GM23338 (cell line): ENCODE measurements at regions not wholly inside any gene's neighbourhood (a gene's known extent, or its start where the extent isn't known, plus 50 kb on each side); places are given as distances from the start of the nearest gene placed in this dataset.

Experiments used
- ATAC-seq: fragments of 200-7000 bp; cut with Tn5 transposase; 3 replicates; pipeline ENCODE4 v1.9.1; 2020
- DNase-seq: peaks from one replicate; pipeline ENCODE4 v3.0.0-alpha.2; 2015; ENCODE audit warnings: low spot score
- H2AFZ ChIP-seq: fragments of 200-600 bp; sonication (generic); 2 replicates; pipeline ENCODE4 v1.8.0; 2016; ENCODE audit warnings: antibody characterized with exemption, mild to moderate bottlenecking, moderate library complexity
- H3F3A ChIP-seq: fragments of 200-600 bp; sonication (generic); replicated peaks from 2 replicates; pipeline ENCODE4 v1.8.0; 2017; ENCODE audit warnings: antibody characterized with exemption, mixed run types, low read depth
- H3K27ac ChIP-seq: fragments of 200-600 bp; sonication (generic); 2 replicates; pipeline ENCODE4 v1.6.1; 2016; ENCODE audit warnings: low read depth
- H3K27me3 ChIP-seq: fragments of 200-600 bp; sonication (generic); 2 replicates; pipeline ENCODE4 v1.8.0; 2016; ENCODE audit warnings: mild to moderate bottlenecking, mixed run types, moderate library complexity; ENCODE audit not compliant: insufficient read depth
- H3K36me3 ChIP-seq: fragments of 200-600 bp; sonication (generic); 2 replicates; pipeline ENCODE4 v1.8.0; 2016; ENCODE audit warnings: mild to moderate bottlenecking; ENCODE audit not compliant: insufficient read depth
- H3K4me1 ChIP-seq: fragments of 200-600 bp; sonication (generic); 2 replicates; pipeline ENCODE4 v1.8.0; 2016; ENCODE audit warnings: mild to moderate bottlenecking, moderate library complexity; ENCODE audit not compliant: insufficient read depth
- H3K4me2 ChIP-seq: fragments of 200-600 bp; sonication (generic); 2 replicates; pipeline ENCODE4 v1.7.1; 2017; ENCODE audit warnings: mixed run types
- H3K4me3 ChIP-seq: fragments of 200-600 bp; sonication (generic); 2 replicates; pipeline ENCODE4 v1.6.1; 2016; ENCODE audit warnings: mixed run types
- H3K79me2 ChIP-seq: fragments of 200-600 bp; sonication (generic); replicated peaks from 2 replicates; pipeline ENCODE4 v1.8.0; 2017; ENCODE audit warnings: mild to moderate bottlenecking; ENCODE audit not compliant: insufficient read depth
- H3K9me2 ChIP-seq: fragments of 200-600 bp; sonication (generic); 2 replicates; pipeline ENCODE4 v1.8.0; 2017; ENCODE audit not compliant: insufficient read depth
- H4K20me1 ChIP-seq: fragments of 200-600 bp; sonication (generic); replicated peaks from 2 replicates; pipeline ENCODE4 v1.8.0; 2017; ENCODE audit warnings: mild to moderate bottlenecking; ENCODE audit not compliant: insufficient read depth
- H3K27ac Mint-ChIP-seq: 2 replicates; pipeline ENCODE4 v1.8.0; 2020; ENCODE audit warnings: inconsistent platforms, mild to moderate bottlenecking, moderate library complexity, mixed read lengths
- H3K27me3 Mint-ChIP-seq: 3 replicates; pipeline ENCODE4 v1.8.0; 2022; ENCODE audit warnings: low read depth, mild to moderate bottlenecking, moderate library complexity, mixed read lengths, inconsistent platforms; ENCODE audit not compliant: insufficient read depth, poor library complexity
- H3K36me3 Mint-ChIP-seq: 3 replicates; pipeline ENCODE4 v1.8.0; 2021; ENCODE audit warnings: low read depth, mild to moderate bottlenecking, inconsistent platforms, moderate library complexity, mixed read lengths
- H3K4me1 Mint-ChIP-seq: 3 replicates; pipeline ENCODE4 v1.8.0; 2020; ENCODE audit warnings: mild to moderate bottlenecking, inconsistent platforms, mixed read lengths
- H3K4me3 Mint-ChIP-seq: 3 replicates; pipeline ENCODE4 v1.8.0; 2021; ENCODE audit warnings: moderate library complexity, mild to moderate bottlenecking, inconsistent platforms, mixed read lengths
- H3K9me3 Mint-ChIP-seq: 3 replicates; pipeline ENCODE4 v1.8.0; 2020; ENCODE audit warnings: moderate library complexity, mild to moderate bottlenecking, inconsistent platforms, mixed read lengths
- CREB1 ChIP-seq: fragments of 250-450 bp; sonication (Bioruptor Pico); IDR thresholded peaks from 2 replicates; pipeline ENCODE4 v1.5.0; 2020; ENCODE audit warnings: low read depth, mild to moderate bottlenecking, moderate library complexity
- EZH2 ChIP-seq: fragments of 200-600 bp; sonication (generic); IDR thresholded peaks from one replicate; pipeline ENCODE4 v1.8.0; 2017; ENCODE audit warnings: antibody characterized with exemption, mild to moderate bottlenecking, low read depth; ENCODE audit not compliant: unreplicated experiment
- JUNB ChIP-seq: IDR thresholded peaks from one replicate; pipeline ENCODE4 v1.6.1; 2016; ENCODE audit warnings: antibody characterized with exemption; ENCODE audit not compliant: unreplicated experiment
- NANOG ChIP-seq: IDR thresholded peaks from 2 replicates; pipeline ENCODE4 v1.6.1; 2016; ENCODE audit warnings: antibody characterized with exemption, borderline replicate concordance
- POLR2AphosphoS5 ChIP-seq: IDR thresholded peaks from 2 replicates; pipeline ENCODE4 v1.6.1; 2016; ENCODE audit warnings: antibody characterized with exemption, low read depth
- STAT1 ChIP-seq: IDR thresholded peaks from one replicate; pipeline ENCODE4 v1.6.1; 2016; ENCODE audit warnings: antibody characterized with exemption; ENCODE audit not compliant: unreplicated experiment
- ZNF114 ChIP-seq: fragments of 250-450 bp; sonication (Bioruptor Pico); IDR thresholded peaks from 2 replicates; pipeline ENCODE4 v1.5.0; 2020; ENCODE audit warnings: mild to moderate bottlenecking, moderate library complexity
- ZNF331 ChIP-seq: fragments of 250-450 bp; sonication (Bioruptor Pico); IDR thresholded peaks from 2 replicates; pipeline ENCODE4 v1.5.0; 2020; ENCODE audit warnings: low read depth, mild to moderate bottlenecking, moderate library complexity
- TF ChIP-seq, protein P1 (sequence below), 2 experiments: fragments of 200-600 bp in 1 of 2; sonication (generic) in 1 of 2; conservative IDR thresholded peaks; 2 replicates each; pipeline versions ENCODE4 v1.5.1 to v1.6.1; 2016 to 2017; ENCODE audit warnings: antibody characterized with exemption in 2 of 2, low read depth in 2 of 2, mild to moderate bottlenecking in 2 of 2, moderate library complexity in 1 of 2
- TF ChIP-seq, protein P2 (sequence below): fragments of 250-450 bp; sonication (Bioruptor Pico); IDR thresholded peaks from 2 replicates; pipeline ENCODE4 v1.5.0; 2020; ENCODE audit warnings: mild to moderate bottlenecking, moderate library complexity
- TF ChIP-seq, protein P3 (sequence below): IDR thresholded peaks from 2 replicates; pipeline ENCODE4 v1.6.1; 2016; ENCODE audit warnings: antibody characterized with exemption

DNA sequence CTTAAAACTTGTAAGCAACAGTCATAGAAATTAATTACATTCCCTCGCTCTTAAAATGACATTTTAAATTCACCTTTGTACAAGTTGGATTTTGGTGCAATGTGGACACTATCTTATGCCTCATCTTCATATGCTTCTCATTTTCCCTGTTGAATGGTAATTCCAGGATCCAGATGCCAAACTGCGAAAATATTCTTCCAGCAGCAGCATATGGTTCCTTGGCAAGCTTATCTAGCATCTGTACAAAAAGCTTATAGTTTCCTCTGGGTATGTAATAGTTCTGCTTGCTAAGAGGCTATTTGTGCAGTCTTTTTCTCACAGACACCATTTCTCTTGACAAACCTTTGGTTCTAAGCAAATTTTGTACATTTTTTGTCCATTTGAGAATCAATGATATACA lies 2079.7 kb upstream of the AGA start:
- Mint-ChIP-seq H3K9me3 (peaks cover 3% of the 10 kb centered on the region; the same call in 1 of the 3 replicates), H3K27me3 (no peaks in the 10 kb centered on the region), H3K27ac (no peak overlapping the region), H3K4me3 (no peak overlapping the region), H3K36me3 (no peaks in the 10 kb centered on the region), H3K4me1 (no peaks in the 10 kb centered on the region)
- TF ChIP-seq, protein P1, sequence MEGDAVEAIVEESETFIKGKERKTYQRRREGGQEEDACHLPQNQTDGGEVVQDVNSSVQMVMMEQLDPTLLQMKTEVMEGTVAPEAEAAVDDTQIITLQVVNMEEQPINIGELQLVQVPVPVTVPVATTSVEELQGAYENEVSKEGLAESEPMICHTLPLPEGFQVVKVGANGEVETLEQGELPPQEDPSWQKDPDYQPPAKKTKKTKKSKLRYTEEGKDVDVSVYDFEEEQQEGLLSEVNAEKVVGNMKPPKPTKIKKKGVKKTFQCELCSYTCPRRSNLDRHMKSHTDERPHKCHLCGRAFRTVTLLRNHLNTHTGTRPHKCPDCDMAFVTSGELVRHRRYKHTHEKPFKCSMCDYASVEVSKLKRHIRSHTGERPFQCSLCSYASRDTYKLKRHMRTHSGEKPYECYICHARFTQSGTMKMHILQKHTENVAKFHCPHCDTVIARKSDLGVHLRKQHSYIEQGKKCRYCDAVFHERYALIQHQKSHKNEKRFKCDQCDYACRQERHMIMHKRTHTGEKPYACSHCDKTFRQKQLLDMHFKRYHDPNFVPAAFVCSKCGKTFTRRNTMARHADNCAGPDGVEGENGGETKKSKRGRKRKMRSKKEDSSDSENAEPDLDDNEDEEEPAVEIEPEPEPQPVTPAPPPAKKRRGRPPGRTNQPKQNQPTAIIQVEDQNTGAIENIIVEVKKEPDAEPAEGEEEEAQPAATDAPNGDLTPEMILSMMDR (conservative IDR thresholded peaks at IDR 0.05; ENCODE audit: low read depth in 2 of 2), result no peak
- no peak for TF ChIP-seq ZNF114 (CRISPR knock-in tag)
- peak overlapping the region; percentile 9; the same call in 1 of the 2 replicates for H2AFZ ChIP-seq
- H3K36me3 ChIP-seq, result no peaks in the 10 kb centered on the region
- H4K20me1 ChIP-seq, result no peaks in the 10 kb centered on the region
- H3K9me2 ChIP-seq, result peaks cover under 1% of the 10 kb centered on the region; the same call in 1 of the 2 replicates
- no peaks in the 10 kb centered on the region for H3K79me2 ChIP-seq
- ATAC-seq (no peak), DNase-seq (no peak)
- no peaks in the 10 kb centered on the region for H3F3A ChIP-seq
- no peak overlapping the region for H3K4me2 ChIP-seq
- H3K4me1 ChIP-seq, result no peaks in the 10 kb centered on the region
- H3K27ac ChIP-seq, result no peak overlapping the region
- H3K4me3 ChIP-seq, result no peak overlapping the region
- H3K27me3 ChIP-seq, result no peaks in the 10 kb centered on the region

DNA sequence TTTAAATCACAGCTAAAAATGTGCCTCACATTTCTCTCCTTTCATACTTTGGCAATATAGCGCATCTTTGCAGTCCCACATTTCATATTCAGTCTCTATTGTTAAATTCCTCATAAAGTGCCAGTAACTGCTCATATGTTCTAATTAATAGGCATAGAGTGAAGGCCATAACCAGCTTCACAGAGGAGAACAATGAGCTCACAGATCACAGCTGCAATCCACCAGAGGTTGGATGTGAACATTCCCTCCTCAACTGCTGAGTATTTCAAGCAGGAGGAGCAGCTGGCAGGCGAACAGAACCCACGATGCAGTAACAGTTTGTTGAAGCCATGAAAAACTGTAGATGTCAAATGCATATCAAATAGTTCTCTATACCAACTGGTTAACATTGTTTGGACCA lies 2088.7 kb upstream of the AGA start:
- Mint-ChIP-seq H3K27me3 (no peaks in the 10 kb centered on the region), H3K9me3 (no peaks in the 10 kb centered on the region), H3K4me1 (no peaks in the 10 kb centered on the region), H3K4me3 (no peak overlapping the region), H3K27ac (no peak overlapping the region), H3K36me3 (no peaks in the 10 kb centered on the region)
- H3K4me1 ChIP-seq, result no peaks in the 10 kb centered on the region
- H2AFZ ChIP-seq, result no peak overlapping the region
- no peaks in the 10 kb centered on the region for H3K36me3 ChIP-seq
- H3K27ac ChIP-seq, result no peak overlapping the region
- no peaks in the 10 kb centered on the region for H3K79me2 ChIP-seq
- H3F3A ChIP-seq, result no peaks in the 10 kb centered on the region
- DNase-seq (no peak), ATAC-seq (no peak)
- H3K4me2 ChIP-seq, result no peak overlapping the region
- H3K9me2 ChIP-seq, result 0 out of 2 replicates have a peak, but pooled peaks cover 5% of the 10 kb centered on the region
- no peaks in the 10 kb centered on the region for H4K20me1 ChIP-seq
- H3K27me3 ChIP-seq, result no peaks in the 10 kb centered on the region
- H3K4me3 ChIP-seq, result no peak overlapping the region
- TF ChIP-seq, protein P2, sequence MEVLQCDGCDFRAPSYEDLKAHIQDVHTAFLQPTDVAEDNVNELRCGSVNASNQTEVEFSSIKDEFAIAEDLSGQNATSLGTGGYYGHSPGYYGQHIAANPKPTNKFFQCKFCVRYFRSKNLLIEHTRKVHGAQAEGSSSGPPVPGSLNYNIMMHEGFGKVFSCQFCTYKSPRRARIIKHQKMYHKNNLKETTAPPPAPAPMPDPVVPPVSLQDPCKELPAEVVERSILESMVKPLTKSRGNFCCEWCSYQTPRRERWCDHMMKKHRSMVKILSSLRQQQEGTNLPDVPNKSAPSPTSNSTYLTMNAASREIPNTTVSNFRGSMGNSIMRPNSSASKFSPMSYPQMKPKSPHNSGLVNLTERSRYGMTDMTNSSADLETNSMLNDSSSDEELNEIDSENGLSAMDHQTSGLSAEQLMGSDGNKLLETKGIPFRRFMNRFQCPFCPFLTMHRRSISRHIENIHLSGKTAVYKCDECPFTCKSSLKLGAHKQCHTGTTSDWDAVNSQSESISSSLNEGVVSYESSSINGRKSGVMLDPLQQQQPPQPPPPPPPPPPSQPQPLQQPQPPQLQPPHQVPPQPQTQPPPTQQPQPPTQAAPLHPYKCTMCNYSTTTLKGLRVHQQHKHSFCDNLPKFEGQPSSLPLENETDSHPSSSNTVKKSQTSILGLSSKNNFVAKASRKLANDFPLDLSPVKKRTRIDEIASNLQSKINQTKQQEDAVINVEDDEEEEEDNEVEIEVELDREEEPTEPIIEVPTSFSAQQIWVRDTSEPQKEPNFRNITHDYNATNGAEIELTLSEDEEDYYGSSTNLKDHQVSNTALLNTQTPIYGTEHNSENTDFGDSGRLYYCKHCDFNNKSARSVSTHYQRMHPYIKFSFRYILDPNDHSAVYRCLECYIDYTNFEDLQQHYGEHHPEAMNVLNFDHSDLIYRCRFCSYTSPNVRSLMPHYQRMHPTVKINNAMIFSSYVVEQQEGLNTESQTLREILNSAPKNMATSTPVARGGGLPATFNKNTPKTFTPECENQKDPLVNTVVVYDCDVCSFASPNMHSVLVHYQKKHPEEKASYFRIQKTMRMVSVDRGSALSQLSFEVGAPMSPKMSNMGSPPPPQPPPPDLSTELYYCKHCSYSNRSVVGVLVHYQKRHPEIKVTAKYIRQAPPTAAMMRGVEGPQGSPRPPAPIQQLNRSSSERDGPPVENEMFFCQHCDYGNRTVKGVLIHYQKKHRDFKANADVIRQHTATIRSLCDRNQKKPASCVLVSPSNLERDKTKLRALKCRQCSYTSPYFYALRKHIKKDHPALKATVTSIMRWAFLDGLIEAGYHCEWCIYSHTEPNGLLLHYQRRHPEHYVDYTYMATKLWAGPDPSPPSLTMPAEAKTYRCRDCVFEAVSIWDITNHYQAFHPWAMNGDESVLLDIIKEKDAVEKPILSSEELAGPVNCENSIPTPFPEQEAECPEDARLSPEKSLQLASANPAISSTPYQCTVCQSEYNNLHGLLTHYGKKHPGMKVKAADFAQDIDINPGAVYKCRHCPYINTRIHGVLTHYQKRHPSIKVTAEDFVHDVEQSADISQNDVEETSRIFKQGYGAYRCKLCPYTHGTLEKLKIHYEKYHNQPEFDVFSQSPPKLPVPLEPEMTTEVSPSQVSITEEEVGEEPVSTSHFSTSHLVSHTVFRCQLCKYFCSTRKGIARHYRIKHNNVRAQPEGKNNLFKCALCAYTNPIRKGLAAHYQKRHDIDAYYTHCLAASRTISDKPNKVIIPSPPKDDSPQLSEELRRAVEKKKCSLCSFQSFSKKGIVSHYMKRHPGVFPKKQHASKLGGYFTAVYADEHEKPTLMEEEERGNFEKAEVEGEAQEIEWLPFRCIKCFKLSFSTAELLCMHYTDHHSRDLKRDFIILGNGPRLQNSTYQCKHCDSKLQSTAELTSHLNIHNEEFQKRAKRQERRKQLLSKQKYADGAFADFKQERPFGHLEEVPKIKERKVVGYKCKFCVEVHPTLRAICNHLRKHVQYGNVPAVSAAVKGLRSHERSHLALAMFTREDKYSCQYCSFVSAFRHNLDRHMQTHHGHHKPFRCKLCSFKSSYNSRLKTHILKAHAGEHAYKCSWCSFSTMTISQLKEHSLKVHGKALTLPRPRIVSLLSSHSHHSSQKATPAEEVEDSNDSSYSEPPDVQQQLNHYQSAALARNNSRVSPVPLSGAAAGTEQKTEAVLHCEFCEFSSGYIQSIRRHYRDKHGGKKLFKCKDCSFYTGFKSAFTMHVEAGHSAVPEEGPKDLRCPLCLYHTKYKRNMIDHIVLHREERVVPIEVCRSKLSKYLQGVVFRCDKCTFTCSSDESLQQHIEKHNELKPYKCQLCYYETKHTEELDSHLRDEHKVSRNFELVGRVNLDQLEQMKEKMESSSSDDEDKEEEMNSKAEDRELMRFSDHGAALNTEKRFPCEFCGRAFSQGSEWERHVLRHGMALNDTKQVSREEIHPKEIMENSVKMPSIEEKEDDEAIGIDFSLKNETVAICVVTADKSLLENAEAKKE (CRISPR knock-in tag), result no peak
- TF ChIP-seq JUNB, result no peak
- TF ChIP-seq, protein P3, sequence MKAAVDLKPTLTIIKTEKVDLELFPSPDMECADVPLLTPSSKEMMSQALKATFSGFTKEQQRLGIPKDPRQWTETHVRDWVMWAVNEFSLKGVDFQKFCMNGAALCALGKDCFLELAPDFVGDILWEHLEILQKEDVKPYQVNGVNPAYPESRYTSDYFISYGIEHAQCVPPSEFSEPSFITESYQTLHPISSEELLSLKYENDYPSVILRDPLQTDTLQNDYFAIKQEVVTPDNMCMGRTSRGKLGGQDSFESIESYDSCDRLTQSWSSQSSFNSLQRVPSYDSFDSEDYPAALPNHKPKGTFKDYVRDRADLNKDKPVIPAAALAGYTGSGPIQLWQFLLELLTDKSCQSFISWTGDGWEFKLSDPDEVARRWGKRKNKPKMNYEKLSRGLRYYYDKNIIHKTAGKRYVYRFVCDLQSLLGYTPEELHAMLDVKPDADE, result no peak
- no peak for TF ChIP-seq CREB1
- TF ChIP-seq EZH2, result no peak
- TF ChIP-seq POLR2AphosphoS5, result no peak
- no peak for TF ChIP-seq NANOG
- TF ChIP-seq ZNF331 (CRISPR knock-in tag), result no peak
- TF ChIP-seq, protein P1 (conservative IDR thresholded peaks at IDR 0.05; ENCODE audit: low read depth in 2 of 2), result no peak
- no peak for TF ChIP-seq STAT1
